Spinal cord (tissue), 9 donors: ENCODE measurements at regions not wholly inside any gene's neighbourhood (a gene's known extent, or its start where the extent isn't known, plus 50 kb on each side); places are given as distances from the start of the nearest gene placed in this dataset.
"Not testable (repeated sequence)": the region's sequence is repeated elsewhere in the genome, so short reads cannot be mapped to it uniquely, and the experiment has no call there.

ENCODE experiments used
- DNase-seq, 6 donors: peaks; one replicate each; pipeline versions ENCODE4 v3.0.0 to v3.0.0-alpha.2; 2013 to 2015; ENCODE audit warnings: low spot score in 6 of 6, low read depth in 4 of 6
- H3K27ac ChIP-seq: one replicate; pipeline ENCODE4 v1.5.1; 2013; ENCODE audit warnings: low read depth, low read length, control low read depth
- H3K27me3 ChIP-seq: one replicate; pipeline ENCODE4 v1.6.1; 2013; ENCODE audit warnings: low read length; ENCODE audit not compliant: control insufficient read depth, insufficient read depth
- H3K36me3 ChIP-seq: one replicate; pipeline ENCODE4 v1.6.1; 2013; ENCODE audit warnings: low read length; ENCODE audit not compliant: control insufficient read depth, insufficient read depth
- H3K4me1 ChIP-seq: one replicate; pipeline ENCODE4 v1.6.1; 2013; ENCODE audit warnings: low read length; ENCODE audit not compliant: control insufficient read depth, insufficient read depth
- H3K4me3 ChIP-seq: one replicate; pipeline ENCODE4 v1.5.1; 2013; ENCODE audit warnings: low read depth, low read length, control low read depth
- H3K9me3 ChIP-seq: one replicate; pipeline ENCODE4 v1.6.1; 2013; ENCODE audit warnings: low read length; ENCODE audit not compliant: control insufficient read depth, insufficient read depth
- WGBS: methylation state at CpG from one replicate; pipeline ENCODE4 v1.1.5; 2013; ENCODE audit warnings: missing lambda C conversion rate; ENCODE audit not compliant: insufficient coverage; 5-methylcytosine and 5-hydroxymethylcytosine counted together
- donor health status: healthy.

- H3K4me3 ChIP-seq, H3K9me3 ChIP-seq, H3K27ac ChIP-seq, DNase-seq, H3K36me3 ChIP-seq, H3K27me3 ChIP-seq, H3K4me1 ChIP-seq: not testable (repeated sequence)
These were observed 686.2 kb downstream of the PRIM2 start for GRCh38 chr6:58003417-58004167.

DNA sequence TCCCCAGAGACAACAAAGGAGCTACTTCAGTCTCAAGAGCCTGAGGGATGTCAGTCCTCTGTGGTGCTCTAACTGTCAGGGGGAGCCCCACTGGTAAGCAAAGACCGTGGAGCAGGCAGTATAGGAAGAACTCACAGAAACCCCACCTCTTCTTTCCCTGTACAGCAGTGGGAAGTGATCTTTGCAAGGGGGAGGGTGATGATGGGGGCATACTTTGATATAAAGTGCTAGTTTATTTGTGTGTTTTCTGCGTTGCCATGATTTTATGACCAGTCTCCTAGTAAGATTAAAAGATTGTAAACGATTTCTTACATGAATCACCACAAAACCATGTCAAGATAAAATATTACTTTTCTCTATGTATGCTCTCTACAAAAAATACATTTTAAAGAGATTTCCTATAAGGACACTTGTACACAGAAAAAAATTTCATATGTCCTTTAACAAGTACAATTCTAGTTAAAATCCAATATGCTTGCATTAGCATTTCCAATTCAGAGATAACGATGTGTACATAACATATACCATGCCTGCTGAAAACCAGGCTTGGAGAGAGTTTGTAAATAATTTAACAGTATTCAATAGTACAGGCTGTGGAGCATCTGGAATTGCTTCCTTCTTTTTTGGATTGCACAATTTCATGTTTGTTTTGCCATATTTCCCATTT is 690.0 kb downstream of the PRIM2 start:
- H3K4me1 ChIP-seq, H3K27me3 ChIP-seq, H3K27ac ChIP-seq, H3K9me3 ChIP-seq, DNase-seq, H3K4me3 ChIP-seq, H3K36me3 ChIP-seq: not testable (repeated sequence)
- WGBS = no CpG with 5 or more reads among the region's 4 CpGs

GRCh38 chr6:58008001-58008335 is 690.5 kb downstream of the PRIM2 start:
- H3K27ac ChIP-seq = not testable (repeated sequence)
- peak in 1 of 6 donors; percentile 17 for DNase-seq

DNA sequence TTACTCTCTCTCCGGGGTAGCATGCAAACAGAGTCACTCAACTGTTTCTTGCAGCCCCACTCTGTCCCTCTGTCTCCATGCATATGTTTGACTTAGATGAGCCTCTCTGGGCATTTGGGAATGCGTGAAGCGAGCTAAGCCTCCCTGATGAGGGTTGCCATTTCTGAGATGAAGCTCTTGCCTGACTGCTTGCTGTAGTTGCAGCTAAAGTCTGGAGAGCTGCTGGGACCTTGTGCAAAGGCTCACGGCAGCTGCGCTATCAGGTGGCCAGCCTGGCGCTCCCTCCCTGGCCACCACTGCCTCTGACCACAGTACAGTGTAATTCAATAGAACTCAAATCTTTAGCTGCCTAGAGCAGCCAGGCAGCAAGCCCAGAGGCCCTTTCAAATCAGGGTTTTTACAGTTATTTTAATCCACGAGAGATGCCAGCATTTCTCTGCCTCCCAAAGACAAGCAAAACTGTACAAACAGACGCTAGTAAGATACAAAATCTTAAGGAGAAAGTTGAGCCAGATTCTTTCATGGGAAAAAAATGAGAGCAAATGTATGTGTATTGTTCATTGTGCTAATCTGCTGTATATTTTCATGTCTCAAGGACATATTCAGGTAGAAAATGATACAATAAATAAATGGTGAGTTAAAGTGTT is 694.6 kb downstream of the PRIM2 start:
- H3K27ac ChIP-seq, H3K27me3 ChIP-seq, H3K36me3 ChIP-seq, H3K9me3 ChIP-seq, H3K4me1 ChIP-seq, H3K4me3 ChIP-seq: not testable (repeated sequence)
- DNase-seq = peak in 2 of 6 donors; percentile 11 to 64
- no CpG with 5 or more reads among the region's 8 CpGs for WGBS

More at GRCh38 chr6:58008001-58008335, 690.5 kb downstream of the PRIM2 start:
- not testable (repeated sequence) for H3K4me1 ChIP-seq, H3K9me3 ChIP-seq, H3K36me3 ChIP-seq, H3K27me3 ChIP-seq, H3K4me3 ChIP-seq

DNA sequence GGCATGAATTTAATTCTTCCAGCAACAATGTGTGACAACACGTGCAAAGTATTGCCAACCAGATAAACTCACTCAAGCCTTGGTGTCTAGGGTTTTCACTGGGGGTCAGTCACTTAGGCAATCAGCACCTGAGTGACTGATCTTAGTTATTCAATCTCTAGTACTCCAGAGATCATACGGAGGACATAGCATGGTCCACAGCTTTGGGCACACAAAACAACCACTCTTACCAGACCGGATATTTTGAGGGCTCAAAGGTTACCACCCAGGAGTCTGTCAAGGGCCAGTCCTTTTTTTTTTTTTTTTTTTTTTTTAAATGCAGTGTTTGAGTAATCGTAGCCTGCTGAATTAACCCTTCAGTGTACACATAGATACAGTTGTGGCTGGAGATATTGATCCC is 699.2 kb downstream of the PRIM2 start:
- H3K9me3 ChIP-seq, H3K4me1 ChIP-seq, H3K27ac ChIP-seq, H3K4me3 ChIP-seq, DNase-seq, H3K27me3 ChIP-seq, H3K36me3 ChIP-seq: not testable (repeated sequence)
- WGBS = 75% methylated on average over 1 of the region's 4 CpGs

DNA sequence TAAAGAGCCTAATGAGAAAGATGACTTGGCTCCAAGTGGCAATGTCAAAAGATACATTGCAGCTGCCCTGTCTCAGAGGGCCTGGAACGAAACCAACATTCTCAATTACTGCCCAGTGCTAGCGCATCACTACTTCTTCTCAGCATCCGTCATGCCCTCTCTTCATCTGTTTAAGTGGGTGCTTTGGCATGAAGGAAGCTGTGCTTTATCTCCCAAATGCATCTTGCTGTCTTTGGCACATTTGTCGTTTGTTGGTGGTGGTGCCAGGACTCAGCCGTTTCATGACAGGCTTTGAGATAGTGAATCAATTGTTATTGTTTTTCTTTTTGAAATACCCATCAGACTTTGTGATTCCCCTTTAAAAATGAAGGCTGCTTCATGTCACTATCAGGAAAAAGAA is 710.8 kb downstream of the PRIM2 start:
- DNase-seq = peak in 3 of 6 donors; percentile 15 to 72 (median 68)
- H3K4me3 ChIP-seq = not testable (repeated sequence)

DNA sequence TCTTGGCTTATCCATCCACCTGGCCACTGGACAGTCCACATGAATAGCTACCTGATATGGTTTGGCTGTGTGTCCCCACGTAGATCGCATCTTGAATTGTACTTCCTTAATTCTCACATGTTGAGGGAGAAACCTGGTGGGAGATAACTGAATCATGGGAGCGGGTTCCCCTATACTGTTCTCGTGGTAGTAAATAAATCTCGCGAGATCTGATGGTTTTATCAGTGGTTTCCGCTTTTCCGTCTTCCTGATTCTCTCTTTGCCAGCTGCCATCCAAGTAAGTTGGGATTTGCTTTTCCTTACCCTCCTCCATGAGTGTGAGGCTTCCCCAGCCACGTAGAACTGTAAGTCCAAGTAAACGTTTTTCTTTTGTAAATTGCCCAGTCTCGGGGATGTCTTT is 720.8 kb downstream of the PRIM2 start:
- H3K27ac ChIP-seq, H3K9me3 ChIP-seq, DNase-seq, H3K27me3 ChIP-seq, H3K4me1 ChIP-seq, H3K4me3 ChIP-seq, H3K36me3 ChIP-seq: not testable (repeated sequence)
- WGBS = 97% methylated on average over 6 of the region's 11 CpGs

More for the DNA sequence above, 710.8 kb downstream of the PRIM2 start:
- H3K27ac ChIP-seq, H3K4me1 ChIP-seq, H3K27me3 ChIP-seq, H3K36me3 ChIP-seq, H3K9me3 ChIP-seq: not testable (repeated sequence)
- 40% methylated on average over 1 of the region's 5 CpGs for WGBS

- H3K27ac ChIP-seq, DNase-seq: not testable (repeated sequence)
- WGBS = no CpG with 5 or more reads among the region's 1 CpG
These were observed 729.2 kb downstream of the PRIM2 start for GRCh38 chr6:58046584-58046983.

DNA sequence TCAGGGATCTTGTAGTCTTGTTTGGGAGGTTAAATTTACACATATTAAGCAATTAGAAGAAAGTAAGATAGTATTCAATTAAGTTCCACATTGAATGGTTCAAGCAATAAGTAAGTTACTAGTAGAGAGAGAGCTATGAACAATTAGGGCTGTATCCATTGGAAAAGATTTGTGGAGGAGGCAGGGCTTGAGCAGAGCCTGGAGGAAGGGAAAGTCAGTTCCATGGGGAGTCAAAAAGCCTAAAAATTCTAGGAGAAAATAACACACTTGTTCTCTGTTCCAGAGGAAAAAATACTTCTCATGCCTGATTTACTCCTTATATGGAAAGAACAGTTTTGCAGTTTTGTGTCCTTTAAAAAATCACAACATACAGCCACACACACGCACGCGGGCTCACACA is 730.0 kb downstream of the PRIM2 start:
- not testable (repeated sequence) for DNase-seq, H3K27me3 ChIP-seq, H3K9me3 ChIP-seq, H3K36me3 ChIP-seq, H3K4me1 ChIP-seq, H3K27ac ChIP-seq, H3K4me3 ChIP-seq
- no CpG with 5 or more reads among the region's 3 CpGs for WGBS

More at GRCh38 chr6:58046584-58046983, 729.2 kb downstream of the PRIM2 start:
- not testable (repeated sequence) for H3K4me1 ChIP-seq, H3K4me3 ChIP-seq, H3K36me3 ChIP-seq, H3K9me3 ChIP-seq, H3K27me3 ChIP-seq

- not testable (repeated sequence) for H3K4me3 ChIP-seq, H3K27me3 ChIP-seq, H3K27ac ChIP-seq, H3K4me1 ChIP-seq, H3K36me3 ChIP-seq, H3K9me3 ChIP-seq
- peak in 2 of 6 donors; percentile 7 to 23 for DNase-seq
- no CpG with 5 or more reads among the region's 2 CpGs for WGBS
These were observed 730.4 kb downstream of the PRIM2 start for GRCh38 chr6:58047865-58048264.
